B cell (primary cell): ENCODE measurements at regions not wholly inside any gene's neighbourhood (a gene's known extent, or its start where the extent isn't known, plus 50 kb on each side); places are given as distances from the start of the nearest gene placed in this dataset.
"Not testable (repeated sequence)": the region's sequence is repeated elsewhere in the genome, so short reads cannot be mapped to it uniquely, and the experiment has no call there.

ENCODE experiments used
- ATAC-seq: fragments of 200-7000 bp; cut with Tn5 transposase; one replicate; pipeline ENCODE4 v1.10.0; 2021; ENCODE audit warnings: low read depth, mild to moderate bottlenecking, moderate number of reproducible peaks, moderate library complexity
- CTCF ChIA-PET: fragments of 350-600 bp; sonication (Branson Sonifier 250); formaldehyde crosslinking; loops from one replicate; lab custom pipeline; 2021; ENCODE audit warnings: antibody characterized with exemption, inconsistent platforms; lab: Charles Lee
- POLR2A ChIA-PET: fragments of 350-600 bp; sonication (Branson Sonifier 250); formaldehyde crosslinking; loops from one replicate; lab custom pipeline; 2021; ENCODE audit warnings: antibody characterized with exemption; lab: Charles Lee
- DNase-seq: peaks from one replicate; pipeline ENCODE4 v3.0.0; 2013
- H2AFZ ChIP-seq: 2 replicates; pipeline ENCODE4 v1.6.1; 2012; ENCODE audit warnings: mild to moderate bottlenecking, low read depth, low read length; ENCODE audit not compliant: insufficient read depth, poor library complexity, severe bottlenecking
- H3K27ac ChIP-seq, 2 donors: 1 replicate in 1 of 2; 2 replicates in 1 of 2; pipeline ENCODE4 v1.5.1; 2012 to 2013; ENCODE audit warnings: low read length in 2 of 2, mild to moderate bottlenecking in 2 of 2, moderate library complexity in 1 of 2
- H3K27me3 ChIP-seq, 4 experiments: fragments of 200-600 bp in 1 of 4; sonication (generic) in 1 of 4; replicated peaks in 1 of 4; 1 replicate in 2 of 4; 2 replicates in 2 of 4; pipeline versions ENCODE4 v1.6.1 to v1.7.0; 2013 to 2016; ENCODE audit warnings: low read length in 3 of 4, mild to moderate bottlenecking in 2 of 4, mixed read lengths in 1 of 4, moderate library complexity in 1 of 4; ENCODE audit not compliant: insufficient read depth in 4 of 4, control insufficient read depth in 3 of 4; ENCODE audit errors: control extremely low read depth in 1 of 4
- H3K36me3 ChIP-seq, 2 experiments: replicated peaks in 1 of 2; 1 replicate in 1 of 2; 2 replicates in 1 of 2; pipeline versions ENCODE4 v1.6.1 to v1.7.1; 2013; ENCODE audit warnings: low read length in 1 of 2; ENCODE audit not compliant: insufficient read depth in 2 of 2, control insufficient read depth in 1 of 2; ENCODE audit errors: control extremely low read depth in 1 of 2, extremely low read depth in 1 of 2
- H3K4me1 ChIP-seq, 2 donors: fragments of 200-600 bp in 1 of 2; sonication (generic) in 1 of 2; 1 replicate in 1 of 2; 2 replicates in 1 of 2; pipeline versions ENCODE4 v1.5.1 to v1.6.1; 2013 to 2017; ENCODE audit warnings: low read length in 2 of 2; ENCODE audit not compliant: control insufficient read depth in 2 of 2, insufficient read depth in 2 of 2
- H3K4me2 ChIP-seq: replicated peaks from 2 replicates; pipeline ENCODE3; 2012; ENCODE audit warnings: mild to moderate bottlenecking, low read depth, low read length; ENCODE audit not compliant: poor library complexity, severe bottlenecking
- H3K4me3 ChIP-seq, 5 experiments: fragments of 200-600 bp in 1 of 5; sonication (generic) in 1 of 5; 1 replicate in 3 of 5; 2 replicates in 2 of 5; pipeline versions ENCODE4 v1.5.1 to v1.7.0; 2011 to 2016; ENCODE audit warnings: low read length in 4 of 5, mild to moderate bottlenecking in 4 of 5, low read depth in 2 of 5, control low read depth in 1 of 5, moderate library complexity in 1 of 5; ENCODE audit not compliant: insufficient read depth in 1 of 5; ENCODE audit errors: control extremely low read depth in 1 of 5, extremely low read depth in 1 of 5
- H3K79me2 ChIP-seq: fragments of 200-600 bp; sonication (generic); one replicate; pipeline ENCODE4 v1.6.0; 2016; ENCODE audit warnings: low read length; ENCODE audit not compliant: control insufficient read depth, insufficient read depth
- H3K9ac ChIP-seq: fragments of 200-600 bp; sonication (generic); 2 replicates; pipeline ENCODE4 v1.6.1; 2017; ENCODE audit warnings: mild to moderate bottlenecking, low read length, moderate library complexity
- H3K9me3 ChIP-seq, 3 donors: one replicate each; pipeline versions ENCODE4 v1.6.1 to v1.7.1; 2013; ENCODE audit warnings: low read length in 2 of 3; ENCODE audit not compliant: control insufficient read depth in 2 of 3, insufficient read depth in 1 of 3; ENCODE audit errors: control extremely low read depth in 1 of 3
- H4K20me1 ChIP-seq: 2 replicates; pipeline ENCODE4 v1.6.0; 2012; ENCODE audit warnings: mild to moderate bottlenecking, low read length; ENCODE audit not compliant: insufficient read depth, control insufficient read depth, poor library complexity, severe bottlenecking
- H3K27ac Mint-ChIP-seq: one replicate; pipeline ENCODE4 v1.8.0; 2021; ENCODE audit warnings: mixed read lengths
- H3K27me3 Mint-ChIP-seq: one replicate; pipeline ENCODE4 v1.8.0; 2021; ENCODE audit warnings: mixed read lengths
- H3K4me1 Mint-ChIP-seq: one replicate; pipeline ENCODE4 v1.8.0; 2021; ENCODE audit warnings: mixed read lengths
- H3K4me3 Mint-ChIP-seq: one replicate; pipeline ENCODE4 v1.8.0; 2021; ENCODE audit warnings: mixed read lengths
- H3K9me3 Mint-ChIP-seq: one replicate; pipeline ENCODE4 v1.8.0; 2022; ENCODE audit warnings: mixed read lengths; ENCODE audit not compliant: insufficient read depth
- WGBS: methylation state at CpG from one replicate; pipeline ENCODE4 v1.1.5; 2013; ENCODE audit warnings: missing lambda C conversion rate; ENCODE audit not compliant: insufficient coverage; 5-methylcytosine and 5-hydroxymethylcytosine counted together
- intact Hi-C: fragments of 100-400 bp; cut with micrococcal nuclease; formaldehyde crosslinking; loops from one replicate; pipeline ENCODE4 v1.10.0; 2022

DNA sequence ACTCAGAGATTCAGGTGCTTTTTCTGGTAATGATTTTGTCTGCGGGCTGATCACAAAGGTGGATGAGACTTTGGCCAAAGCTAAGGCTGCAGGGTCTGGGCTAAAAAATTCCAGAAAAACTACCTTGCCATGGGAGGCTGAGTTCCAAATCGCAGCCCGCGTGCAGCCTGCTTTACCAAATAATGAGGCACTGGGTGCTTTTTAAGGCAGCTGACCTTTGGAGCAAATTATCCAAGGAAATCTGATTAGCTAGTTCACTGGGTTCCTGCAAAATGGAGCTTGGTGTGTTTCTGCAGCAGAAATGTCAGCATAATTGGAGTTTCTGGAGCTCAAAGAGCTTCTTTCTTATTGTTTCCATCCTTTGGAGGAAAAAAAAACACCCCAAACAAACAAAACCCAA is 156.6 kb downstream of the NPIPA7 start:
- H3K36me3 ChIP-seq, H3K4me2 ChIP-seq, H3K27ac ChIP-seq, H3K9me3 Mint-ChIP-seq, H4K20me1 ChIP-seq, H3K27me3 Mint-ChIP-seq, POLR2A ChIA-PET, H3K27ac Mint-ChIP-seq, intact Hi-C loops, CTCF ChIA-PET, H3K79me2 ChIP-seq, H3K4me1 Mint-ChIP-seq, H3K27me3 ChIP-seq, DNase-seq, H3K4me1 ChIP-seq, H3K4me3 ChIP-seq, H3K9ac ChIP-seq, ATAC-seq, H3K9me3 ChIP-seq, H2AFZ ChIP-seq, H3K4me3 Mint-ChIP-seq: not testable (repeated sequence)
- no CpG with 5 or more reads among the region's 4 CpGs for WGBS

DNA sequence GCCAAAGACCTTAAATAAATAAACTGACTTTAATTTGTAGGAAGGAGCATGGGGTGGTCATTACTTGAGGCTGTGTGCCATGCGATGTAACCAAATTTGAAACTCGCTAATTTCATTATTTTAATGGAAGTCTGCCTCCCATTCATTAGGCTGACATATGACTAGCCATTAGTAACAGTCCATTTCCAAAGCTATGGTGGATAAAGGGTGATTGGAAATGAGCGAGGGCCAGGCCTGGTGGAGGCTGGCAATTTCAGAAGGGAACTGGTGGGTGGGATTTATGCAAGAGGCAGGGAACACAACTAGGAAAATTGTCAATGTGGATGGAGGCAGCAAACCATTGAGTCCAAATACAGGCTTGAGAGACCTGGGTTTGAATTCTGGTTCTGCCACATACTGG is 157.2 kb downstream of the NPIPA7 start:
- H3K4me3 ChIP-seq, H3K9ac ChIP-seq, H3K9me3 Mint-ChIP-seq, H3K27ac ChIP-seq, H4K20me1 ChIP-seq, H3K27me3 ChIP-seq, H3K4me3 Mint-ChIP-seq, CTCF ChIA-PET, H3K4me1 ChIP-seq, H2AFZ ChIP-seq, H3K4me2 ChIP-seq, H3K79me2 ChIP-seq, H3K36me3 ChIP-seq, ATAC-seq, POLR2A ChIA-PET, H3K9me3 ChIP-seq, H3K27ac Mint-ChIP-seq, H3K4me1 Mint-ChIP-seq, DNase-seq, H3K27me3 Mint-ChIP-seq, intact Hi-C loops: not testable (repeated sequence)
- WGBS = no CpG with 5 or more reads among the region's 3 CpGs

DNA sequence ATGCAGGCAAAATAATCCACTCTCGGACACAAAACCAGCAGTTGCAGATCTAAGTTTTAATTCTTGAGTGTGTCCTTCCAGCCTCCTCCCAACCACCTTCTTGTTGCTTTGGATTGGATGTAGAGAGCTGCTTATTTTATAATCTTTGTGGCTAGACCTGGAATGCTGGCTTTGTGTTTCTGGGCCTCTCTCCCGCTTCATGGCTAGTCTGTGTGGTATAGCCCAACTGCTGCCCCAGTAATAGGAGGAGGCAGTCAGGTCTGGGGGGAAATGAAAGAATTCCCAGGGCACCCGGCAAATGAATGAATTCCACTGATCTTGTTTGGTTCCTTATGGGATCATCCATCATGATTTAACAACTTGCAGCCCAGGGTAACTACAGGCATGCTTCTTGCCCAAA is 170.8 kb downstream of the NPIPA7 start:
- H4K20me1 ChIP-seq, H3K9me3 ChIP-seq, H3K4me1 ChIP-seq, H3K4me2 ChIP-seq, H3K27ac ChIP-seq, H3K36me3 ChIP-seq, H3K4me1 Mint-ChIP-seq, intact Hi-C loops, DNase-seq, H3K9ac ChIP-seq, H3K4me3 Mint-ChIP-seq, H3K27me3 Mint-ChIP-seq, H3K79me2 ChIP-seq, H3K27ac Mint-ChIP-seq, CTCF ChIA-PET, H2AFZ ChIP-seq, H3K27me3 ChIP-seq, POLR2A ChIA-PET, H3K9me3 Mint-ChIP-seq, ATAC-seq, H3K4me3 ChIP-seq: not testable (repeated sequence)
- 83% methylated on average over 1 of the region's 3 CpGs for WGBS

DNA sequence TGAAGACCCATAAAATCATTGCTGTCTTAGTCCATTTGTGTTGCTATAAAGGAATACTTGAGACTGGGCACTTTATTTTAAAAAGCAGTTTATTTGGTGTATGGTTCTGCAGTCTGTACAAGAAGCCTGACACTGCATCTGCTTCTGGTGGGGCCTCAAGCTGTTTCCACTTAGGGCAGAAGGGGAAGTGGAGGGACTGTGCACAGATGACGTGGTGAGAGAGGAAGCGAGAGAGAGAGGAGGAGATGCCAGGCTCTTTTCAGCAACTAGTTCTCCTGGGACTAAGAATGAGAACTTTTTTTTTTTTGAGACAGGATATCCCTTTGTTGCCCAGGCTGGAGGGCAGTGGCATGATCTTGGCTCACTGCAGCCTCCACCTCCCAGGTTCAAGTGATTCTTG is 171.9 kb downstream of the NPIPA7 start:
- H3K27ac ChIP-seq, H3K4me1 Mint-ChIP-seq, H3K27me3 Mint-ChIP-seq, H3K9ac ChIP-seq, DNase-seq, H3K36me3 ChIP-seq, H4K20me1 ChIP-seq, H3K27ac Mint-ChIP-seq, H3K4me2 ChIP-seq, H3K4me3 Mint-ChIP-seq, H3K27me3 ChIP-seq, CTCF ChIA-PET, H3K9me3 Mint-ChIP-seq, intact Hi-C loops, H3K4me1 ChIP-seq, POLR2A ChIA-PET, ATAC-seq, H3K79me2 ChIP-seq, H3K9me3 ChIP-seq, H2AFZ ChIP-seq, H3K4me3 ChIP-seq: not testable (repeated sequence)
- WGBS = no CpG with 5 or more reads among the region's 2 CpGs
